ENCODE measurements at regions not wholly inside any gene's neighbourhood (a gene's known extent, or its start where the extent isn't known, plus 50 kb on each side); places are given as distances from the start of the nearest gene placed in this dataset.
"Not testable (repeated sequence)": the region's sequence is repeated elsewhere in the genome, so short reads cannot be mapped to it uniquely, and the experiment has no call there.

DNA sequence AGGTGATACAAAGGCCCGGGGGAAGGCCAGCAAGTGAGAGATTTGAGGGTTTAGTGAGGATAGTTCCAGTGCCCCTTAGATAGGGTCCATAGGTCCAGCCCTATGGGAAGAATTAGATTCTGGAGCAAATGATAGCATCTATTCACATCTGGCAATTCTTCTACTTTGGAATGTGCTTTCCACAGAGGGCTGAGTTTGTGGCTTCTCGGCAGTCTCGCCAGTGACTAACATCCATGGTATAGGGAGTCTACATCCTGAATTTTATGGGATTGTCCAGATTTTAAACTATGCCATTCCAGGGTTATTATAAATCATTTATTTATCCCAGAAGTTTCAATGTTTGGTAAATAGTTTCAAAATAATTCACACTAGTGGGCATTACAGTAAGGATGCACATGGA is 207.3 kb upstream of the ADO start:
- Histone ChIP-seq H3K27me3 (ENCODE audit: low read length) (no peaks in the 10 kb centered on the region), H3F3A (ENCODE audit: low read length, unreplicated experiment) (no peaks in the 10 kb centered on the region), H4K20me1 (ENCODE audit: low read length) (no peaks in the 10 kb centered on the region), H3K79me2 (ENCODE audit: low read length) (no peaks in the 10 kb centered on the region), H3K27ac (ENCODE audit: low read length) (no peak overlapping the region), H3K9me2 (replicated peaks; ENCODE audit: low read length) (no peaks in the 10 kb centered on the region), H3K4me2 (ENCODE audit: low read length) (peak overlapping the region; percentile 7), H2AFZ (ENCODE audit: low read length) (no peak overlapping the region), H3K4me1 (ENCODE audit: insufficient read depth, low read length) (peaks cover 11% of the 10 kb centered on the region), H3K36me3 (ENCODE audit: low read depth, low read length) (no peaks in the 10 kb centered on the region), H3K4me3 (ENCODE audit: low read length) (no peak overlapping the region), H3K9me3 (ENCODE audit: low read length) (no peaks in the 10 kb centered on the region), H3K9ac (ENCODE audit: low read length) (no peak overlapping the region)
- ATAC-seq (peak; percentile 78), DNase-seq (peak; percentile 92)
- BruUV-seq (replicated peaks), result no TSS peak
- POLR2A ChIA-PET (ENCODE audit: unreplicated experiment), result no interaction called here
- no peak for TF ChIP-seq CTCF (conservative IDR thresholded peaks at IDR 0.05; ENCODE audit: low read depth, low read length)
- TF ChIP-seq EZH2 (IDR thresholded peaks at IDR 0.05; ENCODE audit: low read length, unreplicated experiment), result no peak
- TF ChIP-seq EZH2phosphoT487 (IDR thresholded peaks at IDR 0.05; ENCODE audit: borderline replicate concordance, low read length), result no peak
- CTCF ChIA-PET, result interaction anchor here (0.6 to 0.7 kb wide), 2 partner anchors 220 to 221 kb away, joined by 4 to 17 read pairs; no protein-coding TSS in a partner anchor
- intact Hi-C loops (cut with micrococcal nuclease), result no loop called here

- Histone ChIP-seq H3K9ac (ENCODE audit: low read length) (no peak overlapping the region), H3K27me3 (ENCODE audit: low read length) (no peaks in the 10 kb centered on the region), H3K79me2 (ENCODE audit: low read length) (no peaks in the 10 kb centered on the region), H3K4me1 (ENCODE audit: insufficient read depth, low read length) (peaks cover 11% of the 10 kb centered on the region), H3F3A (ENCODE audit: low read length, unreplicated experiment) (no peaks in the 10 kb centered on the region), H3K36me3 (ENCODE audit: low read depth, low read length) (no peaks in the 10 kb centered on the region), H3K4me3 (ENCODE audit: low read length) (no peak overlapping the region), H3K4me2 (ENCODE audit: low read length) (no peak overlapping the region), H3K27ac (ENCODE audit: low read length) (no peak overlapping the region), H4K20me1 (ENCODE audit: low read length) (no peaks in the 10 kb centered on the region), H3K9me3 (ENCODE audit: low read length) (no peaks in the 10 kb centered on the region), H2AFZ (ENCODE audit: low read length) (no peak overlapping the region), H3K9me2 (replicated peaks; ENCODE audit: low read length) (no peaks in the 10 kb centered on the region)
- no peak for DNase-seq
- POLR2A ChIA-PET (ENCODE audit: unreplicated experiment), result no interaction called here
- TF ChIP-seq EZH2phosphoT487 (IDR thresholded peaks at IDR 0.05; ENCODE audit: borderline replicate concordance, low read length), result no peak
- no peak for TF ChIP-seq CTCF (conservative IDR thresholded peaks at IDR 0.05; ENCODE audit: low read depth, low read length)
- no peak for TF ChIP-seq EZH2 (IDR thresholded peaks at IDR 0.05; ENCODE audit: low read length, unreplicated experiment)
- CTCF ChIA-PET, result interaction anchor here (0.6 kb wide), 1 partner anchor 219 kb away, joined by 3 read pairs; no protein-coding TSS in a partner anchor
- no TSS peak for BruUV-seq (replicated peaks)
- ATAC-seq, result no peak
- intact Hi-C loops (cut with micrococcal nuclease), result no loop called here
Measured at GRCh38 chr10:62599161-62599560, 205.4 kb upstream of the ADO start.

GRCh38 chr10:62606551-62606950 is 198.0 kb upstream of the ADO start:
- H3K27ac ChIP-seq (ENCODE audit: low read length); BruUV-seq (replicated peaks); H3K79me2 ChIP-seq (ENCODE audit: low read length); DNase-seq; H3K9me2 ChIP-seq (replicated peaks; ENCODE audit: low read length); H3K36me3 ChIP-seq (ENCODE audit: low read depth, low read length); H2AFZ ChIP-seq (ENCODE audit: low read length); CTCF ChIA-PET; ATAC-seq; H3K27me3 ChIP-seq (ENCODE audit: low read length); H3K9ac ChIP-seq (ENCODE audit: low read length); H4K20me1 ChIP-seq (ENCODE audit: low read length); H3K4me3 ChIP-seq (ENCODE audit: low read length); intact Hi-C loops (cut with micrococcal nuclease); POLR2A ChIA-PET (ENCODE audit: unreplicated experiment); H3K4me2 ChIP-seq (ENCODE audit: low read length); H3F3A ChIP-seq (ENCODE audit: low read length, unreplicated experiment); H3K9me3 ChIP-seq (ENCODE audit: low read length); H3K4me1 ChIP-seq (ENCODE audit: insufficient read depth, low read length): not testable (repeated sequence)

DNA sequence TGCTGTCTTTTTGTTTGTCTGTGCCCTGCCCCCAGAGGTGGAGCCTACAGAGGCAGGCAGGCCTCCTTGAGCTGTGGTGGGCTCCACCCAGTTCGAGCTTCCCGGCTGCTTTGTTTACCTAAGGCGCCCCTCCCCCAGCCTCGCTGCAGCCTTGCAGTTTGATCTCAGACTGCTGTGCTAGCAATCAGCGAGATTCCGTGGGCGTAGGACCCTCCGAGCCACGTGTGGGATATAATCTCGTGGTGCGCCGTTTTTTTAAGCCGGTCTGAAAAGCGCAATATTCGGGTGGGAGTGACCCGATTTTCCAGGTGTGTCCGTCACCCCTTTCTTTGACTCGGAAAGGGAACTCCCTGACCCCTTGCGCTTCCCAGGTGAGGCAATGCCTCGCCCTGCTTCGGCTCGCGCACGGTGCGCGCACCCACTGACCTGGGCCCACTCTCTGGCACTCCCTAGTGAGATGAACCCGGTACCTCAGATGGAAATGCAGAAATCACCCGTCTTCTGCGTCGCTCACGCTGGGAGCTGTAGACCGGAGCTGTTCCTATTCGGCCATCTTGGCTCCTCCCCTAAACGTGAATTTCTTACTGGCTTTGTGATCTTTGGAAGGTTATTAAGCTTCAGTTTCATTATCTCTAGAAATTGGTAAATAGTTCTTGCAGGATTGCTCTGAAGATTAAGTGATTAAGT is 196.2 kb upstream of the ADO start:
- H3K9ac ChIP-seq (ENCODE audit: low read length); H3K36me3 ChIP-seq (ENCODE audit: low read depth, low read length); H3K4me3 ChIP-seq (ENCODE audit: low read length); H3K79me2 ChIP-seq (ENCODE audit: low read length); H3K9me2 ChIP-seq (replicated peaks; ENCODE audit: low read length); H3K4me2 ChIP-seq (ENCODE audit: low read length); H3K9me3 ChIP-seq (ENCODE audit: low read length); H2AFZ ChIP-seq (ENCODE audit: low read length); H3K4me1 ChIP-seq (ENCODE audit: insufficient read depth, low read length); H4K20me1 ChIP-seq (ENCODE audit: low read length); BruUV-seq (replicated peaks); H3F3A ChIP-seq (ENCODE audit: low read length, unreplicated experiment); DNase-seq; ATAC-seq; H3K27me3 ChIP-seq (ENCODE audit: low read length); intact Hi-C loops (cut with micrococcal nuclease); H3K27ac ChIP-seq (ENCODE audit: low read length); POLR2A ChIA-PET (ENCODE audit: unreplicated experiment): not testable (repeated sequence)
- CTCF ChIA-PET, result interaction anchor here (1.1 kb wide), 1 partner anchor 210 kb away, joined by 14 read pairs; no protein-coding TSS in a partner anchor
